ENCODE measurements at regions not wholly inside any gene's neighbourhood (a gene's known extent, or its start where the extent isn't known, plus 50 kb on each side); places are given as distances from the start of the nearest gene placed in this dataset.

- DNase-seq (ENCODE audit: low read depth): no peak
- TF ChIP-seq, protein P1, sequence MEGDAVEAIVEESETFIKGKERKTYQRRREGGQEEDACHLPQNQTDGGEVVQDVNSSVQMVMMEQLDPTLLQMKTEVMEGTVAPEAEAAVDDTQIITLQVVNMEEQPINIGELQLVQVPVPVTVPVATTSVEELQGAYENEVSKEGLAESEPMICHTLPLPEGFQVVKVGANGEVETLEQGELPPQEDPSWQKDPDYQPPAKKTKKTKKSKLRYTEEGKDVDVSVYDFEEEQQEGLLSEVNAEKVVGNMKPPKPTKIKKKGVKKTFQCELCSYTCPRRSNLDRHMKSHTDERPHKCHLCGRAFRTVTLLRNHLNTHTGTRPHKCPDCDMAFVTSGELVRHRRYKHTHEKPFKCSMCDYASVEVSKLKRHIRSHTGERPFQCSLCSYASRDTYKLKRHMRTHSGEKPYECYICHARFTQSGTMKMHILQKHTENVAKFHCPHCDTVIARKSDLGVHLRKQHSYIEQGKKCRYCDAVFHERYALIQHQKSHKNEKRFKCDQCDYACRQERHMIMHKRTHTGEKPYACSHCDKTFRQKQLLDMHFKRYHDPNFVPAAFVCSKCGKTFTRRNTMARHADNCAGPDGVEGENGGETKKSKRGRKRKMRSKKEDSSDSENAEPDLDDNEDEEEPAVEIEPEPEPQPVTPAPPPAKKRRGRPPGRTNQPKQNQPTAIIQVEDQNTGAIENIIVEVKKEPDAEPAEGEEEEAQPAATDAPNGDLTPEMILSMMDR (IDR thresholded peaks at IDR 0.05; ENCODE audit: low read depth, low read length, missing control alignments): no peak
Observed at GRCh38 chr9:11743356-11743755, 949.8 kb upstream of the TYRP1 start.

DNA sequence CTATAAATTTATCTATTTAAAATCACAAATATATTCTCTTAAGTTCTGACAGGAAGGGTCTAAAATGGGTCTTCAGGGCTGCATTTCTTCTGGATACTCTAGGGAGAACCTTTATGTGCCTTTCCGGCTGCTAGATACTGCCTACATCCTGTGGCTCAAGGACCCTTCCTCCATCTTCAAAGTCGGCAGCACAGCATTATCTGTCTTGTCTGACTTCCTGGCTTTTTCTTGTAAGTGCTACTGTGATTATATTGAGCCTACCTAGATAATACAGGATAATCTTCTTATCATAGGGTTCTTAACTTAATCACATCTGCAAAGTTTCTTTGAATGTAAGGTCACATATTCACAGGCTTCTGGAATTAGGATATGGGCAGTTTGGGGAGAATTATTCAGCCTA is 943.8 kb upstream of the TYRP1 start:
- DNase-seq (ENCODE audit: low read depth): no peak
- TF ChIP-seq, protein P1 (IDR thresholded peaks at IDR 0.05; ENCODE audit: low read depth, low read length, missing control alignments): no peak

More at GRCh38 chr9:11743356-11743755, 949.8 kb upstream of the TYRP1 start:
- H3K4me3 ChIP-seq (ENCODE audit: low read depth, low read length): no peak overlapping the region

DNA sequence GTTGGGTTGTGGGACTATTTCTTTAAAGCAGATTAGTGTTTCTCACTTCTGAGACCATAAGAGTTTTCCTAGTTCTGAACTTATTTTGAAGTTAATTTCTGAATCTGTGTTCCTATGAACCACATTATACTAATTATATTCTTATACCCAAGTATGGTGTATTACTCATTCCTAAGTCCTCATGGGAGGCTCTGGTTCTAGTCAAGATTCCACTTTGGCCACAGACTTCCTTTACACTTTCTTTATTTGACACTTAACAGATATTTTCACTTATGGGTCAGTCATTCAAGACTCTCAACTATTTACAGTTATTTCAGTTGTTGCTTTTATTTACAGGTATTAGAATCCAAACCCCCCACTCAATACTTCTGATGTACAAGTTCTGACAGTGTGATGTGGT is 937.2 kb upstream of the TYRP1 start:
- TF ChIP-seq, protein P1 (IDR thresholded peaks at IDR 0.05; ENCODE audit: low read depth, low read length, missing control alignments): no peak
- no peak overlapping the region for H3K4me3 ChIP-seq (ENCODE audit: low read depth, low read length)
- DNase-seq (ENCODE audit: low read depth): no peak

More for the DNA sequence above, 943.8 kb upstream of the TYRP1 start:
- H3K4me3 ChIP-seq (ENCODE audit: low read depth, low read length): no peak overlapping the region

GRCh38 chr9:11757408-11757807 is 935.8 kb upstream of the TYRP1 start:
- DNase-seq (ENCODE audit: low read depth): no peak
- TF ChIP-seq, protein P1 (IDR thresholded peaks at IDR 0.05; ENCODE audit: low read depth, low read length, missing control alignments): no peak
- H3K4me3 ChIP-seq (ENCODE audit: low read depth, low read length): no peak overlapping the region

DNA sequence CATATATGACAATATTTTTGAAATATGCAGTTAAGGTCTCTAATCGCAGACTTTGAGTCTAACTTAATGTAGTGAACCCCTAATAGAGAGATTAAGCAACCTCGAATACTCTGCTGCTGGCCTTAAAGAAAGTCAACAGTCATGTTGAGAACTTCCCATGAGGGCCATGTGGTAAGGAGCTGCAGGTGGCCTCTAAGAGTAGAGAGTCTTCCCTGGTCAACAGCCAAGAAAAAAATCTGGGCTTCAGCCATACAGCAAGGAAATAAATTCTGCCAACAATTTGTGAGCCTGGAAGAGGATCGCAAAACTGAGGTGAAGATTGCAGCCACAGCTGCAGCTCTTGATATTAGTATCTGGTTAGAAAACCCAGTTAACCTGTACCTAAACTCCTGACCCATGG is 935.2 kb upstream of the TYRP1 start:
- no peak for DNase-seq (ENCODE audit: low read depth)
- H3K4me3 ChIP-seq (ENCODE audit: low read depth, low read length): no peak overlapping the region
- TF ChIP-seq, protein P1 (IDR thresholded peaks at IDR 0.05; ENCODE audit: low read depth, low read length, missing control alignments): no peak

- no peak for DNase-seq (ENCODE audit: low read depth)
- H3K4me3 ChIP-seq (ENCODE audit: low read depth, low read length): no peak overlapping the region
- TF ChIP-seq, protein P1 (IDR thresholded peaks at IDR 0.05; ENCODE audit: low read depth, low read length, missing control alignments): no peak
Observed at GRCh38 chr9:11779971-11780370, 913.2 kb upstream of the TYRP1 start.

GRCh38 chr9:11792870-11793269 is 900.3 kb upstream of the TYRP1 start:
- TF ChIP-seq, protein P1 (IDR thresholded peaks at IDR 0.05; ENCODE audit: low read depth, low read length, missing control alignments): no peak
- H3K4me3 ChIP-seq (ENCODE audit: low read depth, low read length): no peak overlapping the region
- DNase-seq (ENCODE audit: low read depth): no peak
